Liver (tissue), 2 donors: ENCODE measurements at regions not wholly inside any gene's neighbourhood (a gene's known extent, or its start where the extent isn't known, plus 50 kb on each side); places are given as distances from the start of the nearest gene placed in this dataset.

ENCODE experiments used
- FOXA1 ChIP-seq: IDR thresholded peaks from 2 replicates; pipeline ENCODE4 v1.6.1; 2016; ENCODE audit warnings: antibody characterized with exemption
- FOXA2 ChIP-seq: IDR thresholded peaks from 2 replicates; pipeline ENCODE4 v1.6.1; 2016; ENCODE audit warnings: antibody characterized with exemption
- GABPA ChIP-seq, 2 donors: IDR thresholded peaks in 1 of 2; conservative IDR thresholded peaks in 1 of 2; 2 replicates each; pipeline ENCODE4 v1.6.1; 2016; ENCODE audit warnings: antibody characterized with exemption in 2 of 2, mild to moderate bottlenecking in 1 of 2, moderate library complexity in 1 of 2
- JUND ChIP-seq, 2 donors: IDR thresholded peaks; 2 replicates each; pipeline ENCODE4 v1.6.1; 2016; ENCODE audit warnings: antibody characterized with exemption in 2 of 2
- SP1 ChIP-seq: IDR thresholded peaks from 2 replicates; pipeline ENCODE4 v1.6.1; 2018; ENCODE audit warnings: antibody characterized with exemption, mild to moderate bottlenecking
- TF ChIP-seq, protein P1 (sequence below): IDR thresholded peaks from 2 replicates; pipeline ENCODE4 v1.6.1; 2016; ENCODE audit warnings: antibody characterized with exemption
- donor health status: healthy.

DNA sequence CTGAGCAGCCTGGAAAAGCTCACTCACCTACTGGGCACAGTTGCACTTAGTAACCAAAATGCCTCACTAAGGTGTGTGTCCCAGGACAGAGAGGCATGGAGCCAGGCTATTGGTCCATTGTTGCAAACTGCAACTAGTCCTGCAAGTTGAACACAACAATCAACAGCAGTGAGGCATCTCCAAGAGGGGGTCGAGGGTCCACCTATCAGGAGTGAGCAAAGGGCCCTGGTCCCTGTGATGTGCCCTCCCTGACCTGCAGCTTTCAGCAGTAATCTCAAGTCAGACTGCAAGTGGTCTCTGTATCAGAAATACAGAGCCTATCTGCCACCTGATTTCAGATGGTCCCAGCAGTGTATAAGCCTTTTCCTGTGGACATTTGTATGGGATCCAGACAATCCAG, 50.2 kb upstream of the TGM3 start (continued):
- TF ChIP-seq SP1 (no peak), FOXA1 (no peak), GABPA (IDR thresholded peaks at IDR 0.05 in 1 of 2, conservative IDR thresholded peaks at IDR 0.05 in 1 of 2) (no peak), FOXA2 (no peak), JUND (IDR thresholded peaks at IDR 0.05) (no peak)
- TF ChIP-seq, protein P1, sequence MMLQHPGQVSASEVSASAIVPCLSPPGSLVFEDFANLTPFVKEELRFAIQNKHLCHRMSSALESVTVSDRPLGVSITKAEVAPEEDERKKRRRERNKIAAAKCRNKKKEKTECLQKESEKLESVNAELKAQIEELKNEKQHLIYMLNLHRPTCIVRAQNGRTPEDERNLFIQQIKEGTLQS: no peak
